Smooth muscle cell (in vitro differentiated cells): ENCODE measurements at regions not wholly inside any gene's neighbourhood (a gene's known extent, or its start where the extent isn't known, plus 50 kb on each side); places are given as distances from the start of the nearest gene placed in this dataset.

Experiments used
- DNase-seq: peaks from one replicate; lab custom pipeline; 2025; ENCODE audit not compliant: unreplicated experiment; lab: John Stamatoyannopoulos, UW
- H2AFZ ChIP-seq: fragments of 200-600 bp; sonication (generic); 2 replicates; pipeline ENCODE4 v1.6.0; 2016; ENCODE audit warnings: antibody characterized with exemption, low read depth, mild to moderate bottlenecking
- H3F3A ChIP-seq: fragments of 200-600 bp; sonication (generic); 2 replicates; pipeline ENCODE4 v1.6.0; 2017; ENCODE audit warnings: antibody characterized with exemption, low read depth
- H3K27ac ChIP-seq: fragments of 200-600 bp; sonication (generic); 2 replicates; pipeline ENCODE4 v1.5.1; 2016; ENCODE audit warnings: low read depth, mild to moderate bottlenecking
- H3K27me3 ChIP-seq: fragments of 200-600 bp; sonication (generic); 2 replicates; pipeline ENCODE4 v1.6.1; 2016; ENCODE audit warnings: low read depth, mild to moderate bottlenecking
- H3K36me3 ChIP-seq: fragments of 200-600 bp; sonication (generic); 2 replicates; pipeline ENCODE4 v1.5.1; 2016; ENCODE audit warnings: low read depth
- H3K4me1 ChIP-seq: fragments of 200-600 bp; sonication (generic); 2 replicates; pipeline ENCODE4 v1.5.1; 2016; ENCODE audit warnings: low read depth
- H3K4me2 ChIP-seq: fragments of 200-600 bp; sonication (generic); 2 replicates; pipeline ENCODE4 v1.6.0; 2016; ENCODE audit warnings: mild to moderate bottlenecking
- H3K4me3 ChIP-seq: fragments of 200-600 bp; sonication (generic); 2 replicates; pipeline ENCODE4 v1.5.1; 2016; ENCODE audit warnings: mild to moderate bottlenecking
- H3K79me2 ChIP-seq: fragments of 200-600 bp; sonication (generic); 2 replicates; pipeline ENCODE4 v1.6.0; 2016; ENCODE audit warnings: low read depth, mild to moderate bottlenecking
- H3K9ac ChIP-seq: fragments of 200-600 bp; sonication (generic); 2 replicates; pipeline ENCODE4 v1.6.0; 2016; ENCODE audit warnings: low read depth
- H3K9me3 ChIP-seq: fragments of 200-600 bp; sonication (generic); replicated peaks from 2 replicates; pipeline ENCODE4 v1.5.1; 2016; ENCODE audit warnings: low read depth
- H4K20me1 ChIP-seq: fragments of 200-600 bp; sonication (generic); 2 replicates; pipeline ENCODE4 v1.6.0; 2016; ENCODE audit warnings: low read depth
- CTCF ChIP-seq: fragments of 200-600 bp; sonication (generic); IDR thresholded peaks from 2 replicates; pipeline ENCODE4 v1.5.1; 2017; ENCODE audit warnings: borderline replicate concordance, mild to moderate bottlenecking, antibody characterized with exemption; ENCODE audit not compliant: insufficient read depth, poor library complexity, severe bottlenecking
- WGBS: methylation state at CpG from one replicate; pipeline ENCODE4 v1.1.7; 2016; ENCODE audit warnings: low lambda C conversion rate; 5-methylcytosine and 5-hydroxymethylcytosine counted together

GRCh38 chr21:23968722-23969647 lies 1638.3 kb downstream of the MRPL39 start:
- no peaks in the 10 kb centered on the region for H3K79me2 ChIP-seq
- H2AFZ ChIP-seq: no peak overlapping the region
- TF ChIP-seq CTCF: peak; percentile 30
- H3K9me3 ChIP-seq: no peaks in the 10 kb centered on the region
- H3K4me3 ChIP-seq: no peak overlapping the region
- DNase-seq: no peak
- H3K4me1 ChIP-seq: no peaks in the 10 kb centered on the region
- H3K4me2 ChIP-seq: no peak overlapping the region
- no peaks in the 10 kb centered on the region for H4K20me1 ChIP-seq
- H3F3A ChIP-seq: no peaks in the 10 kb centered on the region
- no peak overlapping the region for H3K9ac ChIP-seq
- H3K27me3 ChIP-seq: no peaks in the 10 kb centered on the region
- H3K27ac ChIP-seq: no peak overlapping the region
- no peaks in the 10 kb centered on the region for H3K36me3 ChIP-seq
- WGBS: 56% methylated on average over 16 of the region's 16 CpGs

- Histone ChIP-seq H2AFZ (no peak overlapping the region), H3K9ac (no peak overlapping the region), H3K4me3 (no peak overlapping the region), H4K20me1 (no peaks in the 10 kb centered on the region), H3K27ac (no peak overlapping the region), H3K4me1 (no peaks in the 10 kb centered on the region), H3K36me3 (no peaks in the 10 kb centered on the region), H3F3A (no peaks in the 10 kb centered on the region), H3K9me3 (no peaks in the 10 kb centered on the region), H3K27me3 (no peaks in the 10 kb centered on the region), H3K4me2 (no peak overlapping the region), H3K79me2 (no peaks in the 10 kb centered on the region)
- whole genome bisulfite sequencing: 81% methylated on average over 6 of the region's 6 CpGs
- TF ChIP-seq CTCF: no peak
- no peak for DNase-seq
Observed at GRCh38 chr21:23968008-23968407, 1639.3 kb downstream of the MRPL39 start.

GRCh38 chr21:23963454-23963853 lies 1643.8 kb downstream of the MRPL39 start:
- H4K20me1 ChIP-seq: no peaks in the 10 kb centered on the region
- no peaks in the 10 kb centered on the region for H3K27me3 ChIP-seq
- H3K27ac ChIP-seq: no peak overlapping the region
- no peaks in the 10 kb centered on the region for H3K9me3 ChIP-seq
- no peaks in the 10 kb centered on the region for H3K4me1 ChIP-seq
- no peak for DNase-seq
- H3K9ac ChIP-seq: no peak overlapping the region
- H3K4me3 ChIP-seq: no peak overlapping the region
- TF ChIP-seq CTCF: no peak
- H3K4me2 ChIP-seq: no peak overlapping the region
- H3F3A ChIP-seq: no peaks in the 10 kb centered on the region
- H3K79me2 ChIP-seq: no peaks in the 10 kb centered on the region
- 67% methylated on average over 2 of the region's 2 CpGs for WGBS
- H3K36me3 ChIP-seq: no peaks in the 10 kb centered on the region
- no peak overlapping the region for H2AFZ ChIP-seq

GRCh38 chr21:23960769-23961168 lies 1646.5 kb downstream of the MRPL39 start:
- Histone ChIP-seq H3K27me3 (no peaks in the 10 kb centered on the region), H3K9ac (no peak overlapping the region), H3K4me2 (no peak overlapping the region), H3K4me1 (no peaks in the 10 kb centered on the region), H2AFZ (no peak overlapping the region), H3K4me3 (no peak overlapping the region), H3K36me3 (no peaks in the 10 kb centered on the region), H4K20me1 (no peaks in the 10 kb centered on the region), H3F3A (no peaks in the 10 kb centered on the region), H3K9me3 (peaks cover 7% of the 10 kb centered on the region), H3K79me2 (no peaks in the 10 kb centered on the region), H3K27ac (no peak overlapping the region)
- TF ChIP-seq CTCF: no peak
- DNase-seq: no peak
- 64% methylated on average over 2 of the region's 2 CpGs for WGBS
